Inflammatory macrophage treated with lipopolysaccharide for 4 hours (primary cell): ENCODE measurements at regions not wholly inside any gene's neighbourhood (a gene's known extent, or its start where the extent isn't known, plus 50 kb on each side); places are given as distances from the start of the nearest gene placed in this dataset.

Experiments
- DNase-seq: peaks from one replicate; pipeline ENCODE4 v3.0.0-alpha.2; 2020

DNA sequence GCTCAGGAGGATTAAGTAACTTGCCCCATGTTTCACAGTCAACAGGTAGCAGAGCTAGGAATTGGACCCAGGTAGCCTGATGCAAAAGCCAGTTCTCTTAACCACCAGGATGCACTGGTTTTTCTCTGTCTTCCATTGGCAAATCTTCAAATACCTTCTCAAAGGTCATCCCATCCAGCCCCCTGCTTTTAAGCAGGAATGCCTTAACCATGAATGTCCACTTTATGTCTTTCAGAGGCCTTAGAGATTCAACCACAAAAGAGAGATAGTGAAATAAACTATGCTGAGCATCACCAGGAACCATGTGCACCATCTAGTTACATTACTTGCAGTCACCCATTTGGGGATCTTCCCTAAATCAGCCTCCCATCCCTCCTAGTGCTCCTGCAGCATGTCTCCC, 94.3 kb downstream of the C17orf67 start:
- DNase-seq, result no peak

GRCh38 chr17:56739776-56740175, 93.9 kb downstream of the C17orf67 start:
- no peak for DNase-seq

DNA sequence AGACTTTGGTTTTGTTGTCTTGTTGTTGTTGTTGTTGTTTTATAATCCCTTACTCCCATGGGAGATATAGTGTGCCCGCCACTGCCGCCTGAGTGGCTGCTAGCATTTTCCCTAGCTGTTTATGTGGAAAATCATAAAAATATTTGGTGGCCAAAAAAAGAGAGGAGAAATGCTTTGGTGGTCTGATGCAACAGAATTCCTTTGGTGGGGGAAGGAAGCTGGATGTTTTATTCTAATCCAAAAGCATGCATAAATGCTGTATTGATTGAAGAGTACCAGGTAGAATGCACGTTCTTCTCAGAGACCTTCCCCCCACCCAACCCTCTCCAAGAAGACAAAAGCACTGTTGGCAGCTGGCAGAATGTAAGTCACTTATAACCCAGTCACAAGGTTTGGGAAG, 93.2 kb downstream of the C17orf67 start:
- DNase-seq, result no peak
